ENCODE measurements at regions not wholly inside any gene's neighbourhood (a gene's known extent, or its start where the extent isn't known, plus 50 kb on each side); places are given as distances from the start of the nearest gene placed in this dataset.

GRCh38 chr6:91487696-91488392 is 901.0 kb upstream of the MAP3K7 start:
- DNase-seq = no peak

- no peak for DNase-seq
Observed at GRCh38 chr6:91486200-91486599, 899.3 kb upstream of the MAP3K7 start.

GRCh38 chr6:91485047-91485446 is 898.2 kb upstream of the MAP3K7 start:
- no peak for DNase-seq

GRCh38 chr6:91483415-91484105 is 896.7 kb upstream of the MAP3K7 start:
- no peak for DNase-seq

- peak; percentile 23 for DNase-seq
Observed at GRCh38 chr6:91482498-91482897, 895.6 kb upstream of the MAP3K7 start.

- DNase-seq = no peak
Observed at GRCh38 chr6:91480402-91480801, 893.5 kb upstream of the MAP3K7 start.

- DNase-seq = no peak
Observed at GRCh38 chr6:91477688-91478087, 890.8 kb upstream of the MAP3K7 start.

- peak; percentile 29 for DNase-seq
Observed at GRCh38 chr6:91476000-91476399, 889.1 kb upstream of the MAP3K7 start.

GRCh38 chr6:91465393-91465792 is 878.5 kb upstream of the MAP3K7 start:
- DNase-seq = no peak

GRCh38 chr6:91464718-91465117 is 877.8 kb upstream of the MAP3K7 start:
- no peak for DNase-seq

GRCh38 chr6:91464201-91464600 is 877.3 kb upstream of the MAP3K7 start:
- no peak for DNase-seq

GRCh38 chr6:91462241-91462640 is 875.4 kb upstream of the MAP3K7 start:
- no peak for DNase-seq

- no peak for DNase-seq
Observed at GRCh38 chr6:91453224-91453878, 866.5 kb upstream of the MAP3K7 start.

GRCh38 chr6:91449539-91449938 is 862.7 kb upstream of the MAP3K7 start:
- no peak for DNase-seq

GRCh38 chr6:91447530-91448254 is 860.8 kb upstream of the MAP3K7 start:
- no peak for DNase-seq

- no peak for DNase-seq
Observed at GRCh38 chr6:91447081-91447480, 860.2 kb upstream of the MAP3K7 start.

GRCh38 chr6:91443405-91443804 is 856.5 kb upstream of the MAP3K7 start:
- no peak for DNase-seq

- no peak for DNase-seq
Observed at GRCh38 chr6:91442342-91442741, 855.5 kb upstream of the MAP3K7 start.

- DNase-seq = no peak
Observed at GRCh38 chr6:91438570-91438969, 851.7 kb upstream of the MAP3K7 start.

GRCh38 chr6:91437315-91437729 is 850.5 kb upstream of the MAP3K7 start:
- DNase-seq = no peak

- no peak for DNase-seq
Observed at GRCh38 chr6:91436448-91436847, 849.6 kb upstream of the MAP3K7 start.

GRCh38 chr6:91435630-91436029 is 848.8 kb upstream of the MAP3K7 start:
- no peak for DNase-seq

- DNase-seq = no peak
Observed at GRCh38 chr6:91434576-91434975, 847.7 kb upstream of the MAP3K7 start.

Measured in GDM1 (cell line).